ENCODE measurements at regions not wholly inside any gene's neighbourhood (a gene's known extent, or its start where the extent isn't known, plus 50 kb on each side); places are given as distances from the start of the nearest gene placed in this dataset.

GRCh38 chr4:10947898-10948297 is 263.3 kb upstream of the CLNK start:
- H4K8ac ChIP-seq (ENCODE audit: low read depth in 2 of 2, low read length in 2 of 2), result no peak overlapping the region
- H2BK15ac ChIP-seq (ENCODE audit: low read depth, low read length), result no peak overlapping the region
- dilution Hi-C loops (cut with HindIII; ENCODE audit: low sequenced_read_pairs, unreplicated experiment), result no loop called here
- H3K4me1 ChIP-seq (ENCODE audit: control insufficient read depth, insufficient read depth, low read length), result no peaks in the 10 kb centered on the region
- no peaks in the 10 kb centered on the region for H3K27me3 ChIP-seq (ENCODE audit: control insufficient read depth, insufficient read depth, low read length)
- no peak overlapping the region for H4K5ac ChIP-seq (ENCODE audit: low read depth, low read length)
- no peak overlapping the region for H3K4me3 ChIP-seq (ENCODE audit: insufficient read depth, low read depth, low read length)
- POLR2A ChIA-PET (ENCODE audit: unreplicated experiment), result no interaction called here
- no peak overlapping the region for H3K9ac ChIP-seq (ENCODE audit: low read depth, low read length)
- in situ Hi-C loops (cut with MboI; ENCODE audit: low sequenced_read_pairs), result no loop called here
- no peak overlapping the region for H3K4me2 ChIP-seq (ENCODE audit: low read depth, low read length)
- H3K14ac ChIP-seq (replicated peaks; ENCODE audit: low read depth, low read length), result no peak overlapping the region
- no peaks in the 10 kb centered on the region for H3K79me1 ChIP-seq (ENCODE audit: low read depth in 1 of 2, low read length in 2 of 2)
- no peak overlapping the region for H3K4ac ChIP-seq (ENCODE audit: low read depth, low read length)
- no peak overlapping the region for H3K18ac ChIP-seq (ENCODE audit: low read depth, low read length)
- H3K36me3 ChIP-seq (ENCODE audit: control insufficient read depth, insufficient read depth, low read length), result no peaks in the 10 kb centered on the region
- no peak for TF ChIP-seq RCOR1 (IDR thresholded peaks at IDR 0.05; ENCODE audit: insufficient replicate concordance, low read length)
- no peak for TF ChIP-seq ELK1 (IDR thresholded peaks at IDR 0.05; ENCODE audit: borderline replicate concordance, low read depth, low read length)
- no peak for TF ChIP-seq RFX5 (IDR thresholded peaks at IDR 0.05; ENCODE audit: low read depth, low read length)
- no peak for TF ChIP-seq BHLHE40 (IDR thresholded peaks at IDR 0.05; ENCODE audit: low read depth, low read length)
- no peak for TF ChIP-seq MAZ (IDR thresholded peaks at IDR 0.05; ENCODE audit: borderline replicate concordance, low read depth, low read length)
- TF ChIP-seq MXI1 (IDR thresholded peaks at IDR 0.05; ENCODE audit: borderline replicate concordance, low read depth, low read length), result no peak
- no peak for TF ChIP-seq SMC3 (IDR thresholded peaks at IDR 0.05; ENCODE audit: low read depth, low read length)
- TF ChIP-seq USF2 (IDR thresholded peaks at IDR 0.05; ENCODE audit: low read depth, low read length), result no peak
- TF ChIP-seq FOS (IDR thresholded peaks at IDR 0.05; ENCODE audit: low read depth, low read length), result no peak
- H3K9me3 ChIP-seq (ENCODE audit: control insufficient read depth, insufficient read depth, low read length), result no peaks in the 10 kb centered on the region
- no peak overlapping the region for H3K27ac ChIP-seq (ENCODE audit: insufficient read depth, low read length)
- ATAC-seq (ENCODE audit: low read depth) (no peak), DNase-seq (no peak)
- H2BK20ac ChIP-seq (ENCODE audit: low read depth, low read length), result no peak overlapping the region
- no peak overlapping the region for H2BK5ac ChIP-seq (ENCODE audit: low read depth, low read length, poor library complexity, severe bottlenecking)
- H2AK5ac ChIP-seq (ENCODE audit: low read depth, low read length), result no peak overlapping the region
- no peak overlapping the region for H2AK9ac ChIP-seq (replicated peaks; ENCODE audit: low read depth, low read length, poor library complexity)
- WGBS, 2 experiments (ENCODE audit: extremely low coverage in 2 of 2, insufficient read length in 1 of 2), result no CpG with 5 or more reads among the region's 4 CpGs
- H2BK120ac ChIP-seq (ENCODE audit: low read depth, low read length), result no peak overlapping the region
- no peak overlapping the region for H4K91ac ChIP-seq (ENCODE audit: insufficient read depth, low read depth, low read length)
- CTCF ChIA-PET, result no interaction called here
- H3K23ac ChIP-seq (ENCODE audit: low read depth, low read length), result no peak overlapping the region
- H3K9me1 ChIP-seq (ENCODE audit: insufficient read depth, low read length), result no peaks in the 10 kb centered on the region
- intact Hi-C loops (cut with micrococcal nuclease), result no loop called here
- H2AFZ ChIP-seq (replicated peaks; ENCODE audit: low read length, poor library complexity), result no peak overlapping the region
- no peaks in the 10 kb centered on the region for H4K20me1 ChIP-seq (ENCODE audit: insufficient read depth, low read length)
- BruUV-seq (replicated peaks), result no TSS peak
- H3K56ac ChIP-seq (ENCODE audit: extremely low read depth, insufficient read depth, low read length), result no peak overlapping the region

Data from IMR-90 (cell line).